H9 (cell line): ENCODE measurements at regions not wholly inside any gene's neighbourhood (a gene's known extent, or its start where the extent isn't known, plus 50 kb on each side); places are given as distances from the start of the nearest gene placed in this dataset.

Experiments
- DNase-seq: peaks from one replicate; pipeline ENCODE4 v3.0.0-alpha.2; 2017
- H2AFZ ChIP-seq: one replicate; pipeline ENCODE4 v1.6.1; 2013; ENCODE audit warnings: mild to moderate bottlenecking, low read length, control low read depth, moderate library complexity
- H2AK5ac ChIP-seq: 2 replicates; pipeline ENCODE4 v1.6.1; 2013; ENCODE audit warnings: low read length, control low read depth, mixed read lengths; ENCODE audit not compliant: insufficient read length
- H2BK120ac ChIP-seq: one replicate; pipeline ENCODE4 v1.6.1; 2013; ENCODE audit warnings: low read depth, mild to moderate bottlenecking, low read length, control low read depth, inconsistent platforms; ENCODE audit not compliant: poor library complexity, severe bottlenecking
- H2BK12ac ChIP-seq: 2 replicates; pipeline ENCODE4 v1.6.1; 2013; ENCODE audit warnings: low read length, control low read depth, mixed read lengths, low read depth; ENCODE audit not compliant: insufficient read length
- H2BK15ac ChIP-seq: 2 replicates; pipeline ENCODE4 v1.6.1; 2013; ENCODE audit warnings: low read depth, low read length, control low read depth
- H2BK20ac ChIP-seq: one replicate; pipeline ENCODE4 v1.6.1; 2013; ENCODE audit warnings: low read depth, mild to moderate bottlenecking, low read length, control low read depth, inconsistent platforms; ENCODE audit not compliant: poor library complexity, severe bottlenecking
- H2BK5ac ChIP-seq: 2 replicates; pipeline ENCODE4 v1.6.1; 2013; ENCODE audit warnings: low read length, control low read depth, mixed read lengths; ENCODE audit not compliant: insufficient read length
- H3K14ac ChIP-seq: 2 replicates; pipeline ENCODE4 v1.6.1; 2013; ENCODE audit warnings: low read length, control low read depth; ENCODE audit not compliant: insufficient read depth
- H3K18ac ChIP-seq: 2 replicates; pipeline ENCODE4 v1.6.1; 2013; ENCODE audit warnings: low read depth, mild to moderate bottlenecking, mixed read lengths, low read length, control low read depth; ENCODE audit not compliant: insufficient read length
- H3K23ac ChIP-seq: 2 replicates; pipeline ENCODE4 v1.6.1; 2013; ENCODE audit warnings: low read length, control low read depth, mixed read lengths, low read depth; ENCODE audit not compliant: insufficient read length
- H3K23me2 ChIP-seq: 2 replicates; pipeline ENCODE4 v1.6.1; 2013; ENCODE audit warnings: low read depth, mild to moderate bottlenecking, mixed read lengths, low read length, control low read depth; ENCODE audit not compliant: insufficient read length, poor library complexity, severe bottlenecking
- H3K27ac ChIP-seq: 2 replicates; pipeline ENCODE4 v1.5.1; 2013; ENCODE audit warnings: low read length, control low read depth, mixed read lengths, low read depth; ENCODE audit not compliant: insufficient read length
- H3K27me3 ChIP-seq: 2 replicates; pipeline ENCODE4 v1.6.1; 2013; ENCODE audit warnings: low read length, control low read depth, inconsistent platforms; ENCODE audit not compliant: insufficient read depth
- H3K4ac ChIP-seq: 2 replicates; pipeline ENCODE4 v1.6.1; 2013; ENCODE audit warnings: low read depth, mild to moderate bottlenecking, control low read depth, inconsistent platforms, low read length, moderate library complexity
- H3K4me1 ChIP-seq: 2 replicates; pipeline ENCODE4 v1.6.1; 2013; ENCODE audit warnings: low read length, control low read depth, inconsistent platforms; ENCODE audit not compliant: insufficient read depth
- H3K4me2 ChIP-seq: 2 replicates; pipeline ENCODE4 v1.6.1; 2013; ENCODE audit warnings: low read length, control low read depth, mixed read lengths; ENCODE audit not compliant: insufficient read length, insufficient read depth
- H3K56ac ChIP-seq: 2 replicates; pipeline ENCODE4 v1.6.1; 2013; ENCODE audit warnings: low read depth, mild to moderate bottlenecking, mixed read lengths, low read length, control low read depth; ENCODE audit not compliant: insufficient read length
- H3K79me1 ChIP-seq: 2 replicates; pipeline ENCODE4 v1.6.1; 2013; ENCODE audit warnings: low read depth, mild to moderate bottlenecking, moderate library complexity, low read length, control low read depth, inconsistent platforms; ENCODE audit not compliant: insufficient read depth, poor library complexity, severe bottlenecking
- H3K79me2 ChIP-seq: 2 replicates; pipeline ENCODE4 v1.6.1; 2013; ENCODE audit warnings: low read length, control low read depth, inconsistent platforms; ENCODE audit not compliant: insufficient read depth
- H3K9ac ChIP-seq: 2 replicates; pipeline ENCODE4 v1.6.1; 2013; ENCODE audit warnings: low read length, control low read depth, mixed read lengths; ENCODE audit not compliant: insufficient read length; ENCODE audit errors: extremely low read depth
- H3K9me3 ChIP-seq: one replicate; pipeline ENCODE4 v1.6.1; 2013; ENCODE audit warnings: low read depth, low read length, inconsistent platforms; ENCODE audit not compliant: control insufficient read depth
- H3T11ph ChIP-seq: one replicate; pipeline ENCODE4 v1.6.1; 2013; ENCODE audit warnings: mild to moderate bottlenecking, low read length, control low read depth, inconsistent platforms
- H4K20me1 ChIP-seq: one replicate; pipeline ENCODE4 v1.6.1; 2013; ENCODE audit not compliant: control insufficient read depth, insufficient read length, insufficient read depth
- H4K5ac ChIP-seq: 2 replicates; pipeline ENCODE4 v1.6.1; 2013; ENCODE audit warnings: low read depth, mild to moderate bottlenecking, mixed read lengths, low read length, control low read depth; ENCODE audit not compliant: insufficient read length
- H4K8ac ChIP-seq: replicated peaks from 2 replicates; pipeline ENCODE4 v1.6.1; 2013; ENCODE audit warnings: low read length, control low read depth, mixed read lengths, low read depth; ENCODE audit not compliant: insufficient read length
- H4K91ac ChIP-seq: 2 replicates; pipeline ENCODE4 v1.6.1; 2013; ENCODE audit warnings: low read depth, mild to moderate bottlenecking, moderate library complexity, mixed read lengths, low read length, control low read depth; ENCODE audit not compliant: insufficient read length
- H3K27ac Mint-ChIP-seq, 3 experiments: 2 replicates in 2 of 3; 3 replicates in 1 of 3; pipeline ENCODE4 v1.8.0; 2020 to 2021; ENCODE audit warnings: mixed read lengths in 3 of 3, mild to moderate bottlenecking in 1 of 3, moderate library complexity in 1 of 3
- H3K27me3 Mint-ChIP-seq: 2 replicates; pipeline ENCODE4 v1.8.0; 2021; ENCODE audit warnings: low read depth, mild to moderate bottlenecking, moderate library complexity, mixed read lengths
- H3K36me3 Mint-ChIP-seq, 3 experiments: 2 replicates in 2 of 3; 3 replicates in 1 of 3; pipeline ENCODE4 v1.8.0; 2020 to 2021; ENCODE audit warnings: low read depth in 3 of 3, mixed read lengths in 3 of 3; ENCODE audit not compliant: insufficient read depth in 1 of 3
- H3K4me1 Mint-ChIP-seq, 2 experiments: 2 replicates each; pipeline ENCODE4 v1.8.0; 2020; ENCODE audit warnings: mixed read lengths in 2 of 2
- H3K4me3 Mint-ChIP-seq, 2 experiments: 2 replicates in 1 of 2; 3 replicates in 1 of 2; pipeline ENCODE4 v1.8.0; 2020 to 2021; ENCODE audit warnings: mild to moderate bottlenecking in 2 of 2, mixed read lengths in 2 of 2, moderate library complexity in 1 of 2
- H3K9me3 Mint-ChIP-seq, 2 experiments: 2 replicates in 1 of 2; 3 replicates in 1 of 2; pipeline ENCODE4 v1.8.0; 2020; ENCODE audit warnings: mild to moderate bottlenecking in 2 of 2, mixed read lengths in 2 of 2, moderate library complexity in 1 of 2
- CTCF ChIP-seq: fragments of 200-600 bp; sonication (generic); conservative IDR thresholded peaks from 3 replicates; pipeline ENCODE4 v1.8.0; 2021; ENCODE audit warnings: antibody characterized with exemption, mild to moderate bottlenecking
- WGBS: extraction: QIAGEN DNeasy Blood & Tissue Kit; methylation state at CpG from one replicate; pipeline ENCODE4 v1.1.7; 2013; ENCODE audit warnings: missing lambda C conversion rate, low lambda C conversion rate, mixed read lengths; ENCODE audit not compliant: insufficient read length; ENCODE audit errors: extremely low coverage; 5-methylcytosine and 5-hydroxymethylcytosine counted together

- H3K4me1 ChIP-seq = no peaks in the 10 kb centered on the region
- no peak overlapping the region for H3T11ph ChIP-seq
- TF ChIP-seq CTCF = no peak
- no peak overlapping the region for H3K4ac ChIP-seq
- no peaks in the 10 kb centered on the region for H3K23me2 ChIP-seq
- Mint-ChIP-seq H3K9me3 (peaks cover 23 to 32% of the 10 kb centered on the region in 2 experiments; a peak in 4 of 5 replicates), H3K4me3 (no peak overlapping the region), H3K4me1 (no peaks in the 10 kb centered on the region), H3K27ac (no peak overlapping the region), H3K36me3 (peaks cover 0 to 9% (median 0%) of the 10 kb centered on the region in 3 experiments; a peak in 2 of 7 replicates), H3K27me3 (no peaks in the 10 kb centered on the region; the same call in 1 of the 2 replicates)
- no peak overlapping the region for H4K8ac ChIP-seq
- H4K20me1 ChIP-seq = no peaks in the 10 kb centered on the region
- H3K56ac ChIP-seq = no peak overlapping the region
- H3K23ac ChIP-seq = no peak overlapping the region
- H2AFZ ChIP-seq = no peak overlapping the region
- no peak overlapping the region for H2BK5ac ChIP-seq
- no peak overlapping the region for H2BK20ac ChIP-seq
- H2BK15ac ChIP-seq = no peak overlapping the region
- H3K4me2 ChIP-seq = no peak overlapping the region
- H4K5ac ChIP-seq = no peak overlapping the region
- H3K9me3 ChIP-seq = no peaks in the 10 kb centered on the region
- H2BK120ac ChIP-seq = no peak overlapping the region
- H2BK12ac ChIP-seq = no peak overlapping the region
- H3K9ac ChIP-seq = no peak overlapping the region
- DNase-seq = no peak
- no CpG with 5 or more reads among the region's 1 CpG for WGBS
- H3K18ac ChIP-seq = no peak overlapping the region
- no peaks in the 10 kb centered on the region for H3K79me1 ChIP-seq
- H3K27me3 ChIP-seq = no peaks in the 10 kb centered on the region
- H3K79me2 ChIP-seq = no peaks in the 10 kb centered on the region
- H4K91ac ChIP-seq = no peak overlapping the region
- no peak overlapping the region for H3K27ac ChIP-seq
- H3K14ac ChIP-seq = no peak overlapping the region
- no peak overlapping the region for H2AK5ac ChIP-seq
These were observed 151.4 kb upstream of the IFNG-AS1 start for GRCh38 chr12:67837876-67838275.
